GM18498 (cell line): ENCODE measurements at regions not wholly inside any gene's neighbourhood (a gene's known extent, or its start where the extent isn't known, plus 50 kb on each side); places are given as distances from the start of the nearest gene placed in this dataset.

Source experiments
- ATAC-seq: cut with Tn5 transposase; IDR thresholded peaks from one replicate; pipeline ENCODE4 v1.9.1; 2021; ENCODE audit warnings: mild to moderate bottlenecking, moderate library complexity; ENCODE audit not compliant: unreplicated experiment

DNA sequence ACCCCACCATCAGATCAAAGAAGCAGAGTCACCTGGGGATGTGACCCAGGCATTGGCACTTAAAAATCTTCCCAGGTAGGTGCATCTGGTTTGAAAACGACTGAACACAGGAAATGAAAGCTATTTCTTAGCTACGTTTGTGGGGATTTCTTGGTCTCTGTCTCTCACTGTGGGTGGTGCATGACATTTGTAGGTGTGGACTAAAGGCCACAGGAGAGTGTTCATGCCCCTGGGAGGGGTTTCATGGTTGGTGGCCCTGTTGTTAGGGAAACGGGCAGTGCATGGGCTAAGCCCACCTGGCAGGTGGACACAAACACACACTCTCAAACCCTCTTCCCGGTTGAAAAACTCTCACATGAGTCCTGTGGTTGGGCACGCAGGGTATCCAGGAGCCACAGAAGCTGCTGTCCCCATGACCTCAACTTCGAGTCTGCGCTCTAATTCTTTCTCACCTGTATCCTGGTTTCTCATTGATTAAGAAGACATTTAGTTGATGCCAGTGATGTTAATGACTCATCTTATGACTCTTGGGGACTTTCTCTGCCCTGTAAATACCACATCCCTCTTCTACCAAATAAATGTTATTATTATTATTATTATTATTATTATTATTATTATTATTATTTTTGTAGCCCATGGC is 119.4 kb downstream of the MRPS6 start:
- no peak for ATAC-seq

DNA sequence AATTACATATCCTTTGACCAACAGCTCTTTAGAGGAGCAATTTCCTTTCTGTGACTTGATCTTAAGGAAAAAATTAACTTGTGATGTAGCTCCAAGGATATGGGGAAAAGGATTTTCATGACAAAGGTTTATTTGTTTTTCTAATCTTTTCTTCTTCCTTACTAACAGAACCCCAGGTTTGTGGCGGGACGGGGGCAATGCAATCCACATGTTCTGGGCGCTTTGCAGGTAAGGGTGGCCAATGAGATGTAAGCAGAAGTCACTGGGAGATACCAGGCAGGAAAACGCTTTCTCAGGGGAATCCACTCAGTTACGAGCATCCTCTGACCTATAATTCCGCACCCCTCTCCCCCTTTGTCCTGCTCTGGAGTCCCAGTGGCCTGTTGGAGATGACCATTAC is 122.0 kb downstream of the MRPS6 start:
- no peak for ATAC-seq

DNA sequence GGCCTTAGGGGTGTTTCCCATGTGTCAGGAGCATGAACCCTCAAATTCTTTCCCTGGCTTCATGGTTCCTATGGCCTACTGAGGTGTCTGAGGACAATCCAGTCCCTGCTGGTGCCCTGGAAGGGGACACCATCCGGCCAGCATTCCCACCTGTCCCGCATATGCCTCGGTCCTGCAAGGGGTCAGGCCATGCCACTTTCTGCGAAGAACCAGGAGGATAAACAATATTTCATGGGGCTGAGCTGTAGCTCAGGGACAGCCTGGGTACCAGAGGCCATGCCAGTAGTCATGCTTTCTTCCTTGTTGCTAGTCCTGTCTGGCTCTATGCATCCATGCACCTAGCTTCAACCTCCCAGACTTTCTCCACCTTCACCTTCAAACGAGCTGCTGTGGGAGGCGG is 123.6 kb downstream of the MRPS6 start:
- no peak for ATAC-seq

DNA sequence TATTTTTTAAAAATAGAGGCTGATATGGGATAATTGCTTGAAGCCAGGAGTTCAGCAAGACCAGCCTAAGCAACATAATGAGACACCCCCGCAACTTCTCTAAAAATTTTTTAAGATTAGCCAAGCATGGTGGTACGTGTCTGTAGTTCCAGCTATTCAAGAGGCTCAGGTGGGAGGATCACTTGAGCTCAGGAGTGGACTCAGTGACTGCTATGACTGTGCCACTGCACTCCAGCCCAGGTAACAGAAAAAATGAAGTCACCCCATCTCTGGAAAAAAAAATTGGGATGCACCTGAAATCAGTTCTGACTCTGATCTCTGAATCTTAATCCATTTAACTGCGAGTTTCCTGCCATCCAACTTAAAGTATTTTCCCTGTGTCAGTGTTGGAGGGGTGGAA is 124.2 kb downstream of the MRPS6 start:
- ATAC-seq: no peak

DNA sequence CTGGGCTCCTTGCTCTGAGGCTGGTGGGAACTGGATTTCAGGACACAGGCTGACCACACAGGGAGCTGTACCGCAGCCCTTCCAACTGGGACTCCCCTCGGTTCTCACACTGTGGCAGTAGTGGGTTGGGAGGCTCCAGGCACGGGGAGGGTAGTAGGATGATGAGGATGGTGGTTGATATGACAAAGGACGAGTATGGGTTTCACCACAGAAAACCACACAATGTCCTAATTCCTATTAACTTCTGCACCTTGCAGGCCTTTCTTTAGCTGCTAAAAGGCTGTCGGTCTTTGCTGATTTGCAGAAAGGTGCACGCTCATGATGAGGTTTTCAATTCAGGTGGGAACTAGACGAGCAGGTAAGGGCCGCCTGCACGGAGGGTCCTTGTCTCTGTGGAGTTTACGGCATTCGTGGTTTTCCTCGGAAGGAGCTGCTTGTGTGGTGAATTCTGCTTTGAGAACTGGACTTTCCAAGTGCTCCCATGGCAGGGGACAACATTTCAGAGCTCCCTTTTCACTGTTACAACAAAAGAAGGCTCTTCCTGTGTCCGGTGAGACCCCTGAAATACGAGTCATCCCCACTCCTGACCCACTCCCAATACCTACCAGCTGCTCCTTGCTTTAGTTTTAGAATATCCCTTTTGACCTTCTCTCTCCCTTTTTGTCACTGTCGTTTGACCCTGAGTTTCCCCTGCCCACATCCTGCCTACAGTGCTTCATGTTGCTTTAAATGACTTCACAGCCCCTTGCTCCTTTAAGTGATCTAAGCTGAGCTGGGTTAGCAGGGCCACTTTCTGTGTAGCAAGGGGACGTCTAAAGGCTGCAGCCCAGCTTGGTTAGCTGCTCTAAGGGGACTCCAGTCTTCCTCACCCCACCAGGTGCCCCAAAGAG is 125.1 kb downstream of the MRPS6 start:
- no peak for ATAC-seq

DNA sequence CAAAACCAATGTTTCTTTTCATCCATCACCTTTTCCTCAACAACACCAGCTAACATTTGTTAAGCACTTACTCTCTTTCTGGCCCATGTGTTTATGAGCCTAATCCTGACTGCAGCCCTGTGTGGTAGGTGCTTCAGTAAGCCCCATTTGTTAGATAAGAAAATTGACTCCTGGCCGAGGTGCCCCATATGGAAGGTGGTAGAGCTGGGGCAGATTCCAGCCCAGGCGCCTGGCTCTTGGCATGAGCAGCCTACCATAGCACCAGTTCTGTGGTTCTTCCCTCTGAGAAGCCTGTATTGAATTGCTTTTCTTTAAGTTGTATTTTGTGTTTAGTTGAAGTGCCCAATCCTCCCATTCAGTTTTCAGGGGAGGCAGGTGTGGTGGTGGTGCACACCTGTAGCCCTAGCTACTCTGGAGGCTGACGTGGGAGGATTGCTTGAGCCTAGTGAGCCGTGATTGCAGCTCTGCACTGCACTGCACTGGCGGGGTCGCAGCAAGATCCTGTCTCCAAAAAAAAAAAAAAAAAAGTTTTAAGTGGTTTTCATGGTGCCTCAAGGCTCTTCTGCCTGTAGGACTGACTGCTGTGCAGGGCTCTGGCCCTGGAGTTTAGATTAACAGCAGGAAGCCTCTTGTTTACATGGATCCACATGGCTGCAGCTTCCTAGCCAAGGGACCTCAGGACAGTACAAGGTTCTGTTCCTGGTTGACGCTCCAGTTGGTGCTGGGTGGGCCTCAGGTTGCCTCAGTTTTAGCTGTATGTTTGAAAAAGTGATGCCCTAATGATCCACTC is 125.9 kb downstream of the MRPS6 start:
- ATAC-seq: no peak

DNA sequence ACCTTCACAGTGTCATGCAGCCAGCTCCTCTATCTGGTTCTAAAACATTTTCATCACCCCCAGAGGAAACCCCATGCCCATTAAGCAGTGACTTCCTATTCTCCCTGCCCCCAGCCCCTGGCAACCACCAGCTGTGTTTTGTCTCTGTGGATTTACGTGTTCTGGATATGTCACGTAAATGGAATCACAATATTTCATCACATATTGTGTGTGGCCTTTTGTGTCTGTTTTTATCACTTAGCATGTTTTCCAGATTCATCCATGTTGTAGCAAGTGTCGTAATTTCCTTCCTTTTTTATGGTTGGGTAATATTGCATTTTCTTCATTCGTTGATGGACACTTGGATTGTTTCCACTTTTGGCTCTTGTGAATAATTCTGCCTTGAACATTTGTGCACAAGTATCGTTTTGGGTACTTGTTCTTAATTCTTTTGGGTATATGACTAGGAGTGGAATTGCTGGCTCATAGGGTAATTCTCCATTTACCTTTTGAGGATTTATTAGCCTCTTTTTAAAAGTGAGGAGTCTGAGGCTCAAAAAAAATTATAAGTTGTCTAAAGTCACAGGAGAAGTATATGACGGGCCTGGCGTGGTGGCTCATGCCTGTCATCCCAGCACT is 127.0 kb downstream of the MRPS6 start:
- ATAC-seq: no peak

DNA sequence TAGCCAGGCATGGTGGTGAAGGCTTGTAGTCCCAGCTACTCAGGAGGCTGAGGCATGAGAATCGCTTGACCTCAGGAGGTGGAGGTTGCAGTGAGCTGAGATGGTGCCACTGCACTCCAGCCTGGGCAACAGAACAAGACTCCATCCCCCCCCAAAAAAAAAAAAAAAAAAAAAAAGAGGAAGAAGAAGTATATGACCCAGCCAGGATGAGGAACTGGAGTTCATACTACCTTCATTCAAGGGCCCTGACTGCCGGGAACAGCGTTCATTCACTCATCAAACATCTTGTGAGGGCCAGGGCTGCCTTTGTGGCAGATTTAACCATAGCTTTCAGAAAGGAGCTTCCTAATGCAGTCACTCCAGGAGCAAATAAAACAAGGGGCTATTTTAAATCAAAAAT is 127.6 kb downstream of the MRPS6 start:
- no peak for ATAC-seq

DNA sequence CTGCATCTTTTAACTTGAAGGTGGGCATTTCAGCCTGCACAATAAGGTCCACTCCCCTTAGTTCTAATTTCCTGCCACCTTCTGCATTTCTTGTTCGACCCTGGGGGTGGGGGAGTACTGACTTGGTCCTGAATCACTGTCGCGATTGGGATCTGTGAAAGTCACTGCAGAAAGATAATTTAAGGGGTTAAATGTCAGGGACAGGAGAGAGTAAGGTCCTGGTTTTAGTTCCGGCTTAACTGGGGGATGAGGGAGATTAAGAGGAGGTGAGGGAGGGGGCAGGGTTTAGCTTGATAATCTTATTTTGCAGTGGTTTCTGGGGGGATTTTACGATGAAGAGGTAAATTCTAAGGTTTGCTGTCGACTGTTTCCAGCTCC is 128.1 kb downstream of the MRPS6 start:
- no peak for ATAC-seq

DNA sequence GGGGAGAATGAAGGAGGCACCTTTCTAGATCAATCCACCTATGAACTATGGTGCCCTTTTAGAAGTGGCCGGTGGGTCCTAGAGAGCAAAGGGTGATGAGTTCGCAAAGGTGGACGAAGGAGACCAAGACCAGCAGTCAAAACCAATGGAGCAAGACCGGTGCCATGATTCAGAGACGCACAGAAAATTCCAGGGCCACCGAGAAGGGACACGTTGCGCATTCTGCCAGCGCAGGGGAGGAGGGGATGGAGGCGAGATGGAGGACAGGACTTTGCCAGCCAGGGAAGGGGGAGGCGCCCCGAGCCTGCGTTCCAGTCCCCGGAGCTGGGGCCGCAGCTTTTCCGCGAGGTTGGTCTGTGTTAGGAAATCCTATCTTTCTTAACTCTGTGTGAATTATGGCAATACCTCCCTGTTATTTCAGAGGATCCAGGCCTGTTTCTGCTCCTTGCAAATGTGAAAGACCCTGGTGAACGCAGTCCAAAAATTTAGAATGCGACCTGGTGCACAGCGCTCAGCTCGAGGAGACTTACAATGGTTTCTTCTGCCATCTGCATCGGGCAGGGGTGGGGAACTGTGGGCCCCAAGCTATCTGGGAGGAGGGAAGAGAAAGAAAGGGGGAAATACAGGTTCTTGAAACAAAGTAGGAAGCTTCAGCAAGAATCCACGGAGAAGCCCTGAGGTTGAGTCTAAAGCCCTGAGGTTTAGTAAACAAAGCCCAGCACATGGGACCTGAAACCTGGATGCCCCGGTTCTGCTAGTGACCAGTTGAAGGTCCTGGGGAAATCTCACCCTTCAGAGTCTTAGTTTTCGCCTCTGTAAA is 129.4 kb downstream of the MRPS6 start:
- ATAC-seq: no peak

DNA sequence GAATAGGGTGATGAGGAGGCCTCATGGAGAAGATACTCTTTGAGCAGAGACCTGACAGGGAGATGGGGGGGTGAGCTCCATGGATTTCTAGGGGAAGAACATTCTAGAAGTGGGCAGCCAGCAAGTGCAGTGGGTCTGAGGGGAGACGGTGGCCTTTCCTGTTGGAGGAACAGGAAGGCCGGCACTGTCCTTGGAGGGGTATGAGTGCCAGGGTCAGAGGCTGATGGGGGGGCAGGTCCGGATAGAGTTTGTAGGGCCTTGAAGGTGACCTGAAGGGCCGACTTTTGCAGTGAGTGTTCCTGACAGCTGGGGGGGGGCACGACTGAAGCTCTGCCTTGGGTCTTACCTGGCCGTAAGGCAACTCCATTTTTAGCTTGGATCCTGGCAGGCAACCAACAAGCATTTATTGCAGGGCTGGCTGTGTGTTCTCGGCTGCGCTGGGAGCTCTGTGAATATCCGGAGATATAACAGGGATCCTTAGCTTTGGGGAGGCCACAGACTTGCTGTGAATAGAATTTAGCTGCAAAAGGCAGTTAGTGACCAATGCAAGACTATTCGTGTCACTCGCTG is 130.6 kb downstream of the MRPS6 start:
- no peak for ATAC-seq

DNA sequence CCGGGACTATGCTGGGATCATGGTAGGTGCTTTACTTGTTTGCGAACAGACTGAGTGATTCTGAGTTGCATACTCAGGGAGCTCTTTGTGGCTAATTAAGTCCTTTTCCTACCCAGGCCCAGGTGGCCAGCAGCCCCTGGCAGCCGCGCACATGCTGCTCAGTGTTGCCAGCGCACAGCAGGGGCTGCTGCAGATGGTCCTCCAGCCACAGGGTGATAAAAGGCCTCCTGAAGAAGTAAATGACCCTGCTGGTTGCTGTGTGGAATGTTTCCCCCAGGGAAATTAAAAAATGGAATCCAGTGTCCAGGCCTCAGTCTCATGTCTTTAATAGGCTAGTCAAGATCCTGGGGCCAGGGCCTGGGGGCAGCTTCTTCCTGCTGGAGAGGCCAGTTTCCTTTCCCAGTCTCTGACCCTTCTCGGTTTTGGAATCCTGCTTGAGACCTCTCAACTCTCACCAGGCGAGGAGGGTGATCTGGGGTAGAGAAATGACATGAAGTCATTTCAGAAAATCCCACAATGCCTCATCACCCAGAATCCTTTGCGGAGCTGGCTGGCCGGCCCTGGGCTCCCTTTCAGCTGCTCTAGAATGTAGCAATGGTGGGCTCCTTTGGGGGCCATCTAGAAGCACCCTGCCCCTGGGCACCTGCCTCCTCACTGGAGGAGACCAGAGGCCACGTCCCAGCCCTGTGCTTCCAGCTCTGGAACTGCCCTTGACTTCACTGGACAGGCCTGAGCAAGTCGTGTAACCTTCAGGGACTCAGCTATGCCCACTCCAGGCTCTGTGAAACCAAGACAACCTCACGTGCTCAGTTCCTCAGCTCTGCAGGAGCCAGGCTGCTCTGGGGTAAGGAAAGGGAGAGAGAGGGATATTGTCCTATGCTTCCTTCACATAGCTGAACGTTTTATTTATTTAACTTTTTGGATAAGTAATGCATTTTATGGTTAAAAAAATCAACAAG is 131.4 kb downstream of the MRPS6 start:
- ATAC-seq: no peak

DNA sequence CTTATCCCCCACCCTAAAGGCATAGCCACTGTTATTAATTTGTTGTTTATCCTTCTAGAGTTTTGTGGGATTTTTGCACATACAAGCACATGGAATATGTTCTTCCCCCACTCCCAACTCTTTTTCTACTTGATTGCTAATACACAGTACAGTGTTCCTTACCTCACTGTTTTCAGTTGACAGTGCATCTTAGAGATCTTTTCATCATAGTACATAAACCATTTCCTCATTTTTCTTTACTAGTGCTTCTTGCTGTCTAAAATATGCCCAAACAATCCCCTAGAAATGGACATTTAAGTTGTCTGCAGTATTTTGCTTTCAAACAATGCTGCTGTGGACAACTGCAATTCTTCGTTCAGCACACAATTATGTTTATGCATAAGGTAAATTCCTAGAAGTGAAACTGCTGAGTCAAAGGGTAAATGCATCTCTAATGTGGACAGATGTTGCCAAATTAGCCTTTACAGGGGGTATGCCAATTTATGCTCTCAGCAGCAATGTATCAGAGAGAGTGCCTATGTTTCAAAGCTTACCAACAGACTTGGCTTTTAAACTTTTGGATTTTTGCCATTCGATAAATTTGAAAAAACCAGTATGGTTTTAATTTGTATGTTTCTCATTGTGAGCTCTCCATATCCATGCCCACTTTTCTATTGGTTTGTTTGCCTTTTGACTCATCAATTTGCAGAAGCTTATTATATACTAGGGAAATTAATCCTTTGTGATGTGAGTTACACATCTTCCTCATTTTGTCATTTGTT is 132.6 kb downstream of the MRPS6 start:
- ATAC-seq: peak; percentile 54

DNA sequence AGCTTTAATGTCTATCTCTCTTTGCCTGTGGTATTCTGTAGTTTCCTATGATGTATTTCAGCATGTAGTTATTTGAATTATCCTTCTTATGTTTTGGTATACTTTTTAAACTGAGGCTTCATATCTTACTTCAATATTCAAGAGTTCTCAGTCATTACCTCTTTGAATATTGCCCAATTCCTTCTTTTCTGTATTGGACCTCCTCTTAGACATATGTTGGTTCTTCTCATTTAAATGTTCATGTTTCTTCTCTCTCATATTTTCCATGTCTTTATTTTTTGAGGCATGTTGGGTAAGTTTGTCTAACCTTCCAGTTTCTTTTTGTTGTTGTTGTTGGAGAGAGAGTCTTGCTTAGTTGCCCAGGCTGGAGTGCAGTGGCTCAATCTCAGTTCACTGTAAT is 140.6 kb downstream of the MRPS6 start:
- no peak for ATAC-seq

DNA sequence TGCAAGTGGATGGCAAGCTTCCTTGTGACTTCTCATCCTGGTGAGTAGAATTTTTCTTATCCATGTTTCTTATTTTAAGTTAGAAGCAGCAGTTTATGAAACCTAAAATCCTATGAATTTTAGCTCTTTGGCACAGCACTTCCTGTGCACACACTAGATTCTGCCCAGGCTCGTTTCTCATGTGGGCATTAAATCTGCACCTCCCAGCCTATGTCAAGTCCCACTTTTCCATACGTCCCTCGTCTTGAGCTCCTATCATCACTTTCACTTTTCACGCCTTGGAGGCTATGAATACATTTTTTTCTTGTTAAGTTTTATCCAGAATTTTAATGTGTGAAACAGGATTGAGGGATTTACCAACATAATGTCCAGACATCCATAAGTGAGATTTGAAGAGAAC is 142.1 kb downstream of the MRPS6 start:
- ATAC-seq: no peak

DNA sequence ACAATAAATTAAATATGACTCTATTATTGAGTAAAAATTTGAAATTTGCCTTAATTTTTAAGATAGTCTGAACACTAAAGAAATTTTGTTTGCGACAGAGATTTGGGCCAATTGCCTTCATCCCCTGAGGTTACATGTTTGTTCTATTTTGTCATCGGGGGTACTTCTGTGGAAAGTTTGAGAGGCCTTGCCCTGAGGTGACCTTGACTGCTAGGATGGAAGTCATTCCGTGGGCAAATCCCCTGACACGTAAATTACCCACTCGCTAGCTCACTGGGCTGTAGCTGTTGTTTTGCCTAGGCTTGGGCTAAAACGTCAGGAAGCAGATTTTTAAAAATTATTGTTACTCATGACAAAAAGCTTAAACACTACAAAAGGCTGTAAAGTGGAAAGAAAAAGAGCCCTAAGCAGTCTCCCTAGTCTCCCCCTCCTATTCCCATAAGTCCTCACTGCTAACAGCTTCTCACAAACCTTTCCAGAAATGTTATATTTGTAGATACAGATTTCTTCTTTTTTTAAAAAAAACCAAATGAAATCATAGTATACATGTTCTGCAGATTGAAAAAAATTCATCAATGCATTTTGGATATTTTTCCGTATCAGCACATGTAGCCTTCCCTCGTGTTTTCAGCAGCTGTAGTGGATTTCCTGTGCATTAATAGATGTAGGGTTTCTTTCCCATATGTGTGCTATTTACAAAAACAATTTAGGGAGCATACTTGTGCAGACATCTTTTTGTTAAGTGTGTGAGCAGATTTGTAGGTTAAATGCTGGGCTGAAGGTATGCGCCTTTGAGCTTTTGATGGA is 142.7 kb downstream of the MRPS6 start:
- ATAC-seq: no peak

DNA sequence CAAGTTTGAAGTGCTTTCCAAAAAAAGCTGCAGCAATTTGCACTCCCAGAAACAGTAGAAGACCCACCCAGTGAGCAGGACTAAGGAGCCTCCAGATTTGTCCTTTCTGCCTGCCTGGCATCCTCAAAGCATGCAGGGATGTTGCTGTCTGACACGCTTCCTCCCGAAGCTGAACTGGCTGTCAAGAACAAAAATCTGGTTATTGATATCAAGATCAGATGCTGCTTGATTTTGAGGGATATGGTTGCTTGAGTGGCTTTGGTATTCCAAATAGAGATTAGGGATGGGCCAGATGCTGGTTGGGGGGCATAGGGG is 143.3 kb downstream of the MRPS6 start:
- no peak for ATAC-seq

DNA sequence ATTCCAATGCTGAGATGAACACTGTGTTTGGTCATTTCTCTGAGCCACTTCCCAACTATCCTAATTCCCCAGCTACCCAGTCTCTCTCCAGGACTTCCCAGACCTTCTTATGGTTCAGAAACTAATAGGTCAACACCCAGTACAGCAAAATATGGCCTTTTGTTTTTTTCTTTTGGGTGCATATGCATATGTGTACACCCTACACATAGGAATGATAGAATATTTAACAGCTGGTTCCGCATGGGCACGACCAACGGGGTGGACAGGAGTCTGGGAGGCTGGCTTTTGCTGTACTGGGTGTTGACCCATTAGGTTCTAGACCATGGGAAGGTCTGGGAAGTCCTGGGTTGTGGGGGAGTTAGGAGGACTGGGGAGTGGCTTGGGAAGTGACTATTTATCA is 143.9 kb downstream of the MRPS6 start:
- ATAC-seq: no peak
